SK-N-SH (cell line): ENCODE measurements at regions not wholly inside any gene's neighbourhood (a gene's known extent, or its start where the extent isn't known, plus 50 kb on each side); places are given as distances from the start of the nearest gene placed in this dataset.

ENCODE experiments used
- CTCF ChIA-PET: fragments of 300-600, 350-600 bp; formaldehyde crosslinking; extraction: SDS; loops from one replicate; lab custom pipeline; 2021; lab: Yijun Ruan, JAX
- POLR2A ChIA-PET: fragments of 350-600 bp; sonication (Branson Sonifier 250); formaldehyde crosslinking; extraction: SDS; loops from one replicate; lab custom pipeline; 2020; ENCODE audit warnings: antibody characterized with exemption, inconsistent platforms; lab: Yijun Ruan, JAX
- DNase-seq: peaks from one replicate; pipeline ENCODE4 v3.0.0; 2012
- H2AFZ ChIP-seq: fragments of 200-600 bp; sonication (generic); 2 replicates; pipeline ENCODE4 v1.8.1; 2016; ENCODE audit warnings: antibody characterized with exemption, mild to moderate bottlenecking, low read depth
- H3F3A ChIP-seq: fragments of 200-600 bp; sonication (generic); replicated peaks from 2 replicates; pipeline ENCODE3; 2016; ENCODE audit warnings: antibody characterized with exemption, mild to moderate bottlenecking; ENCODE audit not compliant: insufficient read depth
- H3K27ac ChIP-seq, 2 experiments: fragments of 200-500 bp in 1 of 2; fragments of 200-600 bp in 1 of 2; sonication (Bioruptor generic) in 1 of 2; sonication (generic), shearing (Covaris generic) in 1 of 2; 2 replicates each; pipeline versions ENCODE4 v1.5.1 to v1.6.1; 2014 to 2016; ENCODE audit warnings: low read depth in 2 of 2, inconsistent platforms in 1 of 2, low read length in 1 of 2, mild to moderate bottlenecking in 1 of 2, mixed read lengths in 1 of 2
- H3K27me3 ChIP-seq: fragments of 200-600 bp; sonication (generic), shearing (Covaris generic); 2 replicates; pipeline ENCODE4 v1.6.1; 2016; ENCODE audit warnings: mixed run types; ENCODE audit not compliant: insufficient read depth
- H3K36me3 ChIP-seq, 2 experiments: fragments of 200-500 bp in 1 of 2; fragments of 200-600 bp in 1 of 2; sonication (Bioruptor generic) in 1 of 2; sonication (generic) in 1 of 2; replicated peaks in 1 of 2; 2 replicates each; pipeline versions ENCODE3 to v1.5.1; 2014 to 2016; ENCODE audit warnings: low read length in 1 of 2, mild to moderate bottlenecking in 1 of 2; ENCODE audit not compliant: insufficient read depth in 2 of 2, control insufficient read depth in 1 of 2
- H3K4me1 ChIP-seq, 2 experiments: fragments of 200-500 bp in 1 of 2; fragments of 200-600 bp in 1 of 2; sonication (Bioruptor generic) in 1 of 2; sonication (generic), shearing (Covaris generic) in 1 of 2; 2 replicates each; pipeline versions ENCODE4 v1.5.1 to v1.6.1; 2014 to 2016; ENCODE audit warnings: low read depth in 1 of 2, low read length in 1 of 2, mixed run types in 1 of 2; ENCODE audit not compliant: insufficient read depth in 2 of 2, control insufficient read depth in 1 of 2
- H3K4me2 ChIP-seq: fragments of 200-600 bp; sonication (generic), shearing (Covaris generic); 2 replicates; pipeline ENCODE4 v1.6.1; 2017; ENCODE audit warnings: mixed run types
- H3K4me3 ChIP-seq, 2 experiments: fragments of 200-500 bp in 1 of 2; fragments of 200-600 bp in 1 of 2; sonication (Bioruptor generic) in 1 of 2; sonication (generic), shearing (Covaris generic) in 1 of 2; 2 replicates each; pipeline versions ENCODE4 v1.5.1 to v1.8.1; 2014 to 2016; ENCODE audit warnings: low read depth in 2 of 2, inconsistent platforms in 1 of 2, low read length in 1 of 2, mild to moderate bottlenecking in 1 of 2, mixed read lengths in 1 of 2, moderate library complexity in 1 of 2
- H3K79me2 ChIP-seq: fragments of 200-600 bp; sonication (generic); 2 replicates; pipeline ENCODE4 v1.8.1; 2017; ENCODE audit warnings: mild to moderate bottlenecking; ENCODE audit not compliant: insufficient read depth
- H3K9ac ChIP-seq: fragments of 200-600 bp; sonication (generic); 2 replicates; pipeline ENCODE4 v1.6.1; 2017; ENCODE audit warnings: mixed run types
- H3K9me2 ChIP-seq: fragments of 200-600 bp; sonication (generic); 2 replicates; pipeline ENCODE4 v1.6.1; 2017; ENCODE audit warnings: mixed run types
- H3K9me3 ChIP-seq: fragments of 200-600 bp; sonication (generic); 2 replicates; pipeline ENCODE4 v1.6.1; 2017; ENCODE audit warnings: mixed run types, mild to moderate bottlenecking, moderate library complexity
- H4K20me1 ChIP-seq: fragments of 200-600 bp; sonication (generic); 2 replicates; pipeline ENCODE4 v1.6.1; 2017; ENCODE audit warnings: mild to moderate bottlenecking, mixed run types; ENCODE audit not compliant: insufficient read depth
- ELF1 ChIP-seq: IDR thresholded peaks from 2 replicates; pipeline ENCODE4 v1.4.0; 2012
- EZH2phosphoT487 ChIP-seq: fragments of 200-600 bp; sonication (generic); IDR thresholded peaks from 2 replicates; pipeline ENCODE4 v1.6.1; 2017; ENCODE audit warnings: low read depth, mixed run types, mild to moderate bottlenecking, antibody characterized with exemption, moderate library complexity, borderline replicate concordance
- FOSL2 ChIP-seq: IDR thresholded peaks from 2 replicates; pipeline ENCODE4 v1.4.0; 2012; ENCODE audit warnings: low read depth, mild to moderate bottlenecking, moderate library complexity, borderline replicate concordance
- FOXJ3 ChIP-seq: sonication (generic); formaldehyde crosslinking; IDR thresholded peaks from 2 replicates; pipeline ENCODE4 v1.5.1; 2020; ENCODE audit warnings: mild to moderate bottlenecking, missing genetic modification reagents
- FOXM1 ChIP-seq: IDR thresholded peaks from 2 replicates; pipeline ENCODE4 v1.4.0; 2012; ENCODE audit warnings: low read depth, mild to moderate bottlenecking
- GATA2 ChIP-seq: sonication (generic); formaldehyde crosslinking; IDR thresholded peaks from 2 replicates; pipeline ENCODE4 v1.5.0; 2020; ENCODE audit warnings: mild to moderate bottlenecking, missing genetic modification reagents
- JUND ChIP-seq: IDR thresholded peaks from 2 replicates; pipeline ENCODE4 v1.4.0; 2012
- MEF2A ChIP-seq: IDR thresholded peaks from 2 replicates; pipeline ENCODE4 v1.4.0; 2012; ENCODE audit warnings: low read depth, borderline replicate concordance
- MXI1 ChIP-seq: IDR thresholded peaks from 2 replicates; pipeline ENCODE4 v1.6.1; 2012; ENCODE audit warnings: mild to moderate bottlenecking, low read depth, low read length, improper control_type of control experiment
- NFIC ChIP-seq: IDR thresholded peaks from 2 replicates; pipeline ENCODE4 v1.4.0; 2012; ENCODE audit warnings: borderline replicate concordance
- NRF1 ChIP-seq: IDR thresholded peaks from 2 replicates; pipeline ENCODE4 v1.6.1; 2012; ENCODE audit warnings: low read depth, mild to moderate bottlenecking, low read length
- POLR2AphosphoS5 ChIP-seq: IDR thresholded peaks from 2 replicates; pipeline ENCODE4 v1.6.1; 2012; ENCODE audit warnings: low read depth, low read length
- RCOR1 ChIP-seq: fragments of 150-350 bp; IDR thresholded peaks from 2 replicates; pipeline ENCODE4 v1.6.1; 2017; ENCODE audit warnings: antibody characterized with exemption, low read length
- RFX5 ChIP-seq: IDR thresholded peaks from 2 replicates; pipeline ENCODE4 v1.6.1; 2012; ENCODE audit warnings: mild to moderate bottlenecking, improper control_type of control experiment, low read length
- RXRA ChIP-seq: IDR thresholded peaks from 2 replicates; pipeline ENCODE4 v1.4.0; 2012; ENCODE audit warnings: low read depth, mild to moderate bottlenecking, borderline replicate concordance
- TAF1 ChIP-seq: IDR thresholded peaks from 2 replicates; pipeline ENCODE4 v1.6.1; 2012; ENCODE audit warnings: low read depth, mild to moderate bottlenecking, low read length, moderate library complexity, borderline replicate concordance
- TCF12 ChIP-seq: IDR thresholded peaks from 2 replicates; pipeline ENCODE4 v1.4.0; 2012
- WGBS: methylation state at CpG from one replicate; pipeline ENCODE4 v1.1.6; 2017; ENCODE audit warnings: low lambda C conversion rate; 5-methylcytosine and 5-hydroxymethylcytosine counted together
- TF ChIP-seq, protein P1 (sequence below): fragments of 150-350 bp; IDR thresholded peaks from 2 replicates; pipeline ENCODE4 v1.6.1; 2017; ENCODE audit warnings: antibody characterized with exemption, low read length, low read depth, borderline replicate concordance
- TF ChIP-seq, protein P2 (sequence below): fragments of 200-600 bp; sonication (generic); IDR thresholded peaks from 2 replicates; pipeline ENCODE4 v1.6.1; 2017; ENCODE audit warnings: antibody characterized with exemption, mild to moderate bottlenecking, moderate library complexity
- TF ChIP-seq, protein P3 (sequence below): IDR thresholded peaks from 2 replicates; pipeline ENCODE4; 2012
- TF ChIP-seq, protein P4 (sequence below): IDR thresholded peaks from 2 replicates; pipeline ENCODE4 v1.6.1; 2012; ENCODE audit warnings: mild to moderate bottlenecking, low read depth, low read length, moderate library complexity
- TF ChIP-seq, protein P5 (sequence below): IDR thresholded peaks from 2 replicates; pipeline ENCODE4 v1.4.0; 2012; ENCODE audit warnings: low read depth, borderline replicate concordance

DNA sequence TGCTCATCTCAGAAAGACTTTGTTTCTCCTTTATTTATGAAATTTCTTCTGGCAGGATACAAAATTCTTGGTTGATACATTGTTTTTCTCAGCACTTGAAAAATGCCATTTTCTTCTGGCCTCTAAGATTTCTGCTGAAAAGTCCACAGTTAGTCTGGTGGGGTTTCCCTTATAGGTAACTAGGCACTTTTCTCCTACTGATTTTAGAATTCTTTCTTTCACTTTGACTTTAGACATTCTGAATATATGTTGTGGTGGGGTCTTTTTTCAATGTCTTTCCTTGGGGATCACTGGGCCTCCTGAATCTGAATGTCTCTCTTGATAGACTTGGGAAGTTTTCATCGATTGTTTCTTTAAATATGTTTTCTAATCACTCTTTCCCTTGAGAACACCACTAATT is 79.6 kb downstream of the CETN3 start:
- 23% methylated on average over 1 of the region's 1 CpG for WGBS
- Histone ChIP-seq H3K79me2 (no peaks in the 10 kb centered on the region), H3K9me3 (no peaks in the 10 kb centered on the region), H3K27ac (no peak overlapping the region), H3K4me2 (no peak overlapping the region), H3K9ac (no peak overlapping the region), H3F3A (no peaks in the 10 kb centered on the region), H4K20me1 (no peaks in the 10 kb centered on the region), H3K4me3 (no peak overlapping the region), H3K36me3 (no peaks in the 10 kb centered on the region), H2AFZ (no peak overlapping the region), H3K27me3 (no peaks in the 10 kb centered on the region), H3K4me1 (no peaks in the 10 kb centered on the region), H3K9me2 (no peaks in the 10 kb centered on the region)
- TF ChIP-seq NFIC: no peak
- TF ChIP-seq TAF1: no peak
- TF ChIP-seq POLR2AphosphoS5: no peak
- no peak for TF ChIP-seq FOXM1
- TF ChIP-seq JUND: no peak
- TF ChIP-seq, protein P1, sequence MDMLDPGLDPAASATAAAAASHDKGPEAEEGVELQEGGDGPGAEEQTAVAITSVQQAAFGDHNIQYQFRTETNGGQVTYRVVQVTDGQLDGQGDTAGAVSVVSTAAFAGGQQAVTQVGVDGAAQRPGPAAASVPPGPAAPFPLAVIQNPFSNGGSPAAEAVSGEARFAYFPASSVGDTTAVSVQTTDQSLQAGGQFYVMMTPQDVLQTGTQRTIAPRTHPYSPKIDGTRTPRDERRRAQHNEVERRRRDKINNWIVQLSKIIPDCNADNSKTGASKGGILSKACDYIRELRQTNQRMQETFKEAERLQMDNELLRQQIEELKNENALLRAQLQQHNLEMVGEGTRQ: no peak
- no peak for TF ChIP-seq RFX5
- TF ChIP-seq FOXJ3 (CRISPR knock-in tag): no peak
- TF ChIP-seq RCOR1: no peak
- TF ChIP-seq GATA2 (CRISPR knock-in tag): no peak
- TF ChIP-seq, protein P2, sequence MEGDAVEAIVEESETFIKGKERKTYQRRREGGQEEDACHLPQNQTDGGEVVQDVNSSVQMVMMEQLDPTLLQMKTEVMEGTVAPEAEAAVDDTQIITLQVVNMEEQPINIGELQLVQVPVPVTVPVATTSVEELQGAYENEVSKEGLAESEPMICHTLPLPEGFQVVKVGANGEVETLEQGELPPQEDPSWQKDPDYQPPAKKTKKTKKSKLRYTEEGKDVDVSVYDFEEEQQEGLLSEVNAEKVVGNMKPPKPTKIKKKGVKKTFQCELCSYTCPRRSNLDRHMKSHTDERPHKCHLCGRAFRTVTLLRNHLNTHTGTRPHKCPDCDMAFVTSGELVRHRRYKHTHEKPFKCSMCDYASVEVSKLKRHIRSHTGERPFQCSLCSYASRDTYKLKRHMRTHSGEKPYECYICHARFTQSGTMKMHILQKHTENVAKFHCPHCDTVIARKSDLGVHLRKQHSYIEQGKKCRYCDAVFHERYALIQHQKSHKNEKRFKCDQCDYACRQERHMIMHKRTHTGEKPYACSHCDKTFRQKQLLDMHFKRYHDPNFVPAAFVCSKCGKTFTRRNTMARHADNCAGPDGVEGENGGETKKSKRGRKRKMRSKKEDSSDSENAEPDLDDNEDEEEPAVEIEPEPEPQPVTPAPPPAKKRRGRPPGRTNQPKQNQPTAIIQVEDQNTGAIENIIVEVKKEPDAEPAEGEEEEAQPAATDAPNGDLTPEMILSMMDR: no peak
- POLR2A ChIA-PET: no interaction called here
- CTCF ChIA-PET: interaction anchor here (0.6 kb wide), 1 partner anchor 38 kb away, joined by 3 read pairs; no protein-coding TSS in a partner anchor
- no peak for DNase-seq

DNA sequence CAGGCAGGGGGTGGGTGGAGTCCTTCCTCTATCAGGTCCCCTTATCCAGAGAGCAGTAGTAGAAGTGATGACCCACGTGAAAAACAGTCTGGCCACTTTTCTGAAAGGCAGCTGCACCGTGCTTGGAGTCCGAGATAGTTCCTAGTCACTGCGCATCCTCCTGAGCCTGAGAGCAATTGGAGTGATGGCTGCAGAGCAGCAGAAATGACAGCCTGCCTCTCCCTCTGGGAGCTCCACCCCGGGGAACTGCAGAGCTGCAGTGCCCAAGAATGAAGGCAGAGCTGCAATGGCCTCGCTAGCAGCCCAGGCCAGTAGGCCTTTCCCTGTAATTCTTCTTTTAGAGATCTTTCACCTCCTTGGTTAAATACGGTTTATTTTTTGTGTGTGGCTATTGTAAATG is 82.6 kb downstream of the CETN3 start:
- Histone ChIP-seq H3F3A (no peaks in the 10 kb centered on the region), H3K4me3 (no peak overlapping the region), H3K9me3 (no peaks in the 10 kb centered on the region), H3K9me2 (no peaks in the 10 kb centered on the region), H3K79me2 (no peaks in the 10 kb centered on the region), H3K36me3 (no peaks in the 10 kb centered on the region), H3K4me1 (no peaks in the 10 kb centered on the region), H2AFZ (no peak overlapping the region), H3K4me2 (no peak overlapping the region), H3K27ac (no peak overlapping the region), H4K20me1 (no peaks in the 10 kb centered on the region), H3K27me3 (no peaks in the 10 kb centered on the region), H3K9ac (no peak overlapping the region)
- no peak for DNase-seq
- WGBS: 41% methylated on average over 5 of the region's 7 CpGs
- ChIA-PET CTCF (no interaction called here), POLR2A (no interaction called here)
- no peak for TF ChIP-seq NRF1
- TF ChIP-seq FOSL2: no peak
- no peak for TF ChIP-seq RXRA
- TF ChIP-seq, protein P3, sequence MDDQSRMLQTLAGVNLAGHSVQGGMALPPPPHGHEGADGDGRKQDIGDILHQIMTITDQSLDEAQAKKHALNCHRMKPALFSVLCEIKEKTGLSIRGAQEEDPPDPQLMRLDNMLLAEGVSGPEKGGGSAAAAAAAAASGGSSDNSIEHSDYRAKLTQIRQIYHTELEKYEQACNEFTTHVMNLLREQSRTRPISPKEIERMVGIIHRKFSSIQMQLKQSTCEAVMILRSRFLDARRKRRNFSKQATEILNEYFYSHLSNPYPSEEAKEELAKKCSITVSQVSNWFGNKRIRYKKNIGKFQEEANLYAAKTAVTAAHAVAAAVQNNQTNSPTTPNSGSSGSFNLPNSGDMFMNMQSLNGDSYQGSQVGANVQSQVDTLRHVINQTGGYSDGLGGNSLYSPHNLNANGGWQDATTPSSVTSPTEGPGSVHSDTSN: no peak
- TF ChIP-seq, protein P4, sequence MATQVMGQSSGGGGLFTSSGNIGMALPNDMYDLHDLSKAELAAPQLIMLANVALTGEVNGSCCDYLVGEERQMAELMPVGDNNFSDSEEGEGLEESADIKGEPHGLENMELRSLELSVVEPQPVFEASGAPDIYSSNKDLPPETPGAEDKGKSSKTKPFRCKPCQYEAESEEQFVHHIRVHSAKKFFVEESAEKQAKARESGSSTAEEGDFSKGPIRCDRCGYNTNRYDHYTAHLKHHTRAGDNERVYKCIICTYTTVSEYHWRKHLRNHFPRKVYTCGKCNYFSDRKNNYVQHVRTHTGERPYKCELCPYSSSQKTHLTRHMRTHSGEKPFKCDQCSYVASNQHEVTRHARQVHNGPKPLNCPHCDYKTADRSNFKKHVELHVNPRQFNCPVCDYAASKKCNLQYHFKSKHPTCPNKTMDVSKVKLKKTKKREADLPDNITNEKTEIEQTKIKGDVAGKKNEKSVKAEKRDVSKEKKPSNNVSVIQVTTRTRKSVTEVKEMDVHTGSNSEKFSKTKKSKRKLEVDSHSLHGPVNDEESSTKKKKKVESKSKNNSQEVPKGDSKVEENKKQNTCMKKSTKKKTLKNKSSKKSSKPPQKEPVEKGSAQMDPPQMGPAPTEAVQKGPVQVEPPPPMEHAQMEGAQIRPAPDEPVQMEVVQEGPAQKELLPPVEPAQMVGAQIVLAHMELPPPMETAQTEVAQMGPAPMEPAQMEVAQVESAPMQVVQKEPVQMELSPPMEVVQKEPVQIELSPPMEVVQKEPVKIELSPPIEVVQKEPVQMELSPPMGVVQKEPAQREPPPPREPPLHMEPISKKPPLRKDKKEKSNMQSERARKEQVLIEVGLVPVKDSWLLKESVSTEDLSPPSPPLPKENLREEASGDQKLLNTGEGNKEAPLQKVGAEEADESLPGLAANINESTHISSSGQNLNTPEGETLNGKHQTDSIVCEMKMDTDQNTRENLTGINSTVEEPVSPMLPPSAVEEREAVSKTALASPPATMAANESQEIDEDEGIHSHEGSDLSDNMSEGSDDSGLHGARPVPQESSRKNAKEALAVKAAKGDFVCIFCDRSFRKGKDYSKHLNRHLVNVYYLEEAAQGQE: no peak
- TF ChIP-seq, protein P1: no peak
- TF ChIP-seq EZH2phosphoT487: no peak
- TF ChIP-seq MEF2A: no peak
- no peak for TF ChIP-seq FOXM1
- TF ChIP-seq, protein P5, sequence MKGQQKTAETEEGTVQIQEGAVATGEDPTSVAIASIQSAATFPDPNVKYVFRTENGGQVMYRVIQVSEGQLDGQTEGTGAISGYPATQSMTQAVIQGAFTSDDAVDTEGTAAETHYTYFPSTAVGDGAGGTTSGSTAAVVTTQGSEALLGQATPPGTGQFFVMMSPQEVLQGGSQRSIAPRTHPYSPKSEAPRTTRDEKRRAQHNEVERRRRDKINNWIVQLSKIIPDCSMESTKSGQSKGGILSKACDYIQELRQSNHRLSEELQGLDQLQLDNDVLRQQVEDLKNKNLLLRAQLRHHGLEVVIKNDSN: no peak
- no peak for TF ChIP-seq TCF12
- TF ChIP-seq ELF1: no peak
- TF ChIP-seq JUND: no peak
- TF ChIP-seq MXI1: no peak
